Ascending aorta (tissue), 2 donors: ENCODE measurements at regions not wholly inside any gene's neighbourhood (a gene's known extent, or its start where the extent isn't known, plus 50 kb on each side); places are given as distances from the start of the nearest gene placed in this dataset.
"Not testable (repeated sequence)": the region's sequence is repeated elsewhere in the genome, so short reads cannot be mapped to it uniquely, and the experiment has no call there.

Experiments
- DNase-seq, 2 donors: peaks; one replicate each; pipeline ENCODE4 v3.0.0-alpha.2; 2019; ENCODE audit warnings: low spot score in 2 of 2
- H3K27ac ChIP-seq, 2 donors: fragments of 200-600 bp; sonication (generic); one replicate each; pipeline ENCODE4 v1.5.1; 2016 to 2017; ENCODE audit warnings: mild to moderate bottlenecking in 1 of 2
- H3K27me3 ChIP-seq: fragments of 200-600 bp; sonication (generic); one replicate; pipeline ENCODE4 v1.5.1; 2017
- H3K36me3 ChIP-seq, 2 donors: fragments of 200-600 bp; sonication (generic); one replicate each; pipeline ENCODE4 v1.5.1; 2016
- H3K4me1 ChIP-seq, 2 donors: fragments of 200-600 bp; sonication (generic); one replicate each; pipeline ENCODE4 v1.5.1; 2016 to 2017; ENCODE audit warnings: mild to moderate bottlenecking in 1 of 2
- H3K4me3 ChIP-seq, 2 donors: fragments of 200-600 bp; sonication (generic); one replicate each; pipeline ENCODE4 v1.5.1; 2016 to 2017; ENCODE audit warnings: mild to moderate bottlenecking in 1 of 2
- H3K9me3 ChIP-seq, 2 donors: fragments of 200-600 bp; sonication (generic); one replicate each; pipeline ENCODE4 v1.5.1; 2016
- intact Hi-C: fragments of 100-400 bp; cut with DNase I; formaldehyde crosslinking; loops from one replicate; pipeline ENCODE4 v1.15.1; 2023
- TF ChIP-seq, protein P1 (sequence below), 3 experiments: fragments of 200-600 bp in 2 of 3; fragments of 450-650 bp in 1 of 3; sonication (generic) in 2 of 3; IDR thresholded peaks; one replicate each; pipeline ENCODE4 v1.5.1; 2016 to 2019; ENCODE audit warnings: antibody characterized with exemption in 3 of 3, mild to moderate bottlenecking in 1 of 3, moderate library complexity in 1 of 3

DNA sequence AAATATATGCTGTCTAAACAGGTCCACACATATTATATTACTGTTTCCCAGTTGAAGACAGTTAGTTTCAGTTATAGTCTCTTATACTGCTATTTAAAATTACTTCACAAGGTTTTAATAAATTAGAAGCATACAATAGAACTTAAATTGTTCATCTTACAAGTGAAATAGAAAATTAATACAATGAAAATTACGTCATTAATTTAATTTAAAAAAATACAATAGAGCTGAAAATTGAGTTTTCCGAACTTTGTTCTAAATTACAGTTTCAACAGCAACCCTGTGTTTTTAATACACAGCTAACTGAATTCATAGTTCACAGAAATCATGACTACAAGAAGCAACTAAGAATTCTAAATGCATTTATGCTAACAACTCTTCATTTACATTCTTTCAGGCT, 525.7 kb upstream of the FOXG1 start:
- intact Hi-C loops = no loop called here
- H3K36me3 ChIP-seq = no peaks in the 10 kb centered on the region
- TF ChIP-seq, protein P1, sequence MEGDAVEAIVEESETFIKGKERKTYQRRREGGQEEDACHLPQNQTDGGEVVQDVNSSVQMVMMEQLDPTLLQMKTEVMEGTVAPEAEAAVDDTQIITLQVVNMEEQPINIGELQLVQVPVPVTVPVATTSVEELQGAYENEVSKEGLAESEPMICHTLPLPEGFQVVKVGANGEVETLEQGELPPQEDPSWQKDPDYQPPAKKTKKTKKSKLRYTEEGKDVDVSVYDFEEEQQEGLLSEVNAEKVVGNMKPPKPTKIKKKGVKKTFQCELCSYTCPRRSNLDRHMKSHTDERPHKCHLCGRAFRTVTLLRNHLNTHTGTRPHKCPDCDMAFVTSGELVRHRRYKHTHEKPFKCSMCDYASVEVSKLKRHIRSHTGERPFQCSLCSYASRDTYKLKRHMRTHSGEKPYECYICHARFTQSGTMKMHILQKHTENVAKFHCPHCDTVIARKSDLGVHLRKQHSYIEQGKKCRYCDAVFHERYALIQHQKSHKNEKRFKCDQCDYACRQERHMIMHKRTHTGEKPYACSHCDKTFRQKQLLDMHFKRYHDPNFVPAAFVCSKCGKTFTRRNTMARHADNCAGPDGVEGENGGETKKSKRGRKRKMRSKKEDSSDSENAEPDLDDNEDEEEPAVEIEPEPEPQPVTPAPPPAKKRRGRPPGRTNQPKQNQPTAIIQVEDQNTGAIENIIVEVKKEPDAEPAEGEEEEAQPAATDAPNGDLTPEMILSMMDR (IDR thresholded peaks at IDR 0.05) = no peak

DNA sequence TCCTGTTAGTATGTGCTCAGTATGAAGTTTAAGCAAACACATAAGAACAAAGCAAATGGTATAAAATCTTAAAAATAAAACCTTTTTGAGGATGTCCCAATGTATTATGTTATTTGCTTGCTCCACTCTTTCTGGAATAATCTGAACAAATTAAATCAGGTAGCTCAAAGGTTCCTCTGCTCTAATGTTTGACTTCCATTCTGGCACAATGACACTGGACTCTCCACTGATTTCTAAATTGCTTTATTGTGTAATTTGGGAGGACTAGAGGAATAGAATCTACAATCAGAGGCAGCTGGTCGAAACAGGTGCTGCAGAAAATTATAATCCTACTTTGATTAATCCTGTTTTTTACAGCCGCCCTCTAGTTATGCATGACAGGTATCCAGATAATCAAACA, 523.7 kb upstream of the FOXG1 start:
- intact Hi-C loops = no loop called here
- no peaks in the 10 kb centered on the region for H3K36me3 ChIP-seq

More for the DNA sequence above, 525.7 kb upstream of the FOXG1 start:
- H3K27me3 ChIP-seq = no peaks in the 10 kb centered on the region
- H3K27ac ChIP-seq = no peak overlapping the region
- no peak overlapping the region for H3K4me3 ChIP-seq
- no peaks in the 10 kb centered on the region for H3K4me1 ChIP-seq
- H3K9me3 ChIP-seq = no peaks in the 10 kb centered on the region
- DNase-seq = no peak

DNA sequence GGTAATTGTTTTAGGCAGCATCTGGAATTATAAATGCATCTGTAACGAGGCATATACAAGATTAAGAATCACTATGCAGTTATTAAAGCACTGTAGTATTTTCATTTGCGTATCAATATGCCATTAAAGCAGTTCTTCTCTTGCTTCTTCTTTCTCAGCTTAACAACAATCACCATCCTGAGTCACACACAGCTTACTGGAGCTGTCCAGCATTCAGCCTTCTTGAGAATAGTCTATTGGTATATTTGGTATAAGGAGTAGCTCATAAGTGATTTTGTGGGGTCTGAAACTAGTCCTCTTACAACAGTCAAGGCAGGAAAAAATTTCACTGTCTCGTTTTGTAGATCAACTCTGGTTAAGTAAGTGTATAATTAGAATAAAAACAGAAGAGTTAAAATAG, 523.0 kb upstream of the FOXG1 start:
- intact Hi-C loops = no loop called here
- H3K27me3 ChIP-seq = no peaks in the 10 kb centered on the region
- no peak overlapping the region for H3K27ac ChIP-seq
- no peak overlapping the region for H3K4me3 ChIP-seq
- TF ChIP-seq, protein P1 (IDR thresholded peaks at IDR 0.05) = no peak
- H3K4me1 ChIP-seq = no peaks in the 10 kb centered on the region
- H3K9me3 ChIP-seq = no peaks in the 10 kb centered on the region
- no peaks in the 10 kb centered on the region for H3K36me3 ChIP-seq
- no peak for DNase-seq

More for the DNA sequence above, 523.7 kb upstream of the FOXG1 start:
- Histone ChIP-seq H3K4me1 (no peaks in the 10 kb centered on the region), H3K9me3 (no peaks in the 10 kb centered on the region), H3K4me3 (no peak overlapping the region), H3K27ac (no peak overlapping the region), H3K27me3 (no peaks in the 10 kb centered on the region)
- TF ChIP-seq, protein P1 (IDR thresholded peaks at IDR 0.05) = no peak
- DNase-seq = no peak

DNA sequence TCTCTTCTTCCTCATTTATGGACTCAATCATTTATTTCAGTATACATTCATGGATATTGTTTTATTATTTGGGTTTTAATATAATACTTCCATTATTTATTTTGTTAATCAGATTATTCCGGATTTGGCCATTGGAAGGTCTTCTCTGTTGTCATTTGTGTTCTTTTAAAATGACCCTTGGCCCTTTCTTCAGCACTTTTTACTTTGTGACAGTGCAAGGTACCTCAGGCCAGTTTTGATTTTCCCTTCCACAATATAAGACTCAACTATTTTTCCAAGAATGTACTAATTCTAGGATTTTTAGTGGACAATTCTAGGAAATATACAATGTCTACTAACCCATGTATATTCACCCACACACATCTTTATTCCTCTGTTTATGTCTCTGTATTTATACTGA, 521.4 kb upstream of the FOXG1 start:
- DNase-seq = no peak
- intact Hi-C loops = no loop called here
- H3K27ac ChIP-seq = no peak overlapping the region
- H3K4me3 ChIP-seq = no peak overlapping the region
- no peaks in the 10 kb centered on the region for H3K36me3 ChIP-seq
- H3K4me1 ChIP-seq = no peaks in the 10 kb centered on the region
- no peaks in the 10 kb centered on the region for H3K27me3 ChIP-seq
- TF ChIP-seq, protein P1 (IDR thresholded peaks at IDR 0.05) = no peak
- no peaks in the 10 kb centered on the region for H3K9me3 ChIP-seq

DNA sequence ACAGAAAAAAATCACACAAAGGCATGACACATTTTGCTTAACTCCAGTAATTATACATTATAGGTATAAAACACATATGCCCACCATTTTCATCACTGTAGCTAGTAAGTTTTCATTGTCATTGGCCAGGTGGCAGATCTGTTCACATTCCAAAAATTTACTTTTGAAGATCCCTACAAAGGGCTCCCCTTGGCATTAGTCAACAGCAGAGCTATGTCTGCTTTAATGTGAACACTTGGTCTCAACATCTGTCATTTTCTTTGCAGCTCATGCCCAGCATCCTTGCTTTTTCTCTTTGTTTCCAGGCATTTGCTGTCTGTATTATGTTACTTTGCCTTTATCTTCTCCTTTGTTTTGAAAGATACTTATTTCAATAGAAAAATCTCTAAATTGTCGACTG, 519.1 kb upstream of the FOXG1 start:
- Histone ChIP-seq H3K4me3 (no peak overlapping the region), H3K9me3 (no peaks in the 10 kb centered on the region), H3K4me1 (no peaks in the 10 kb centered on the region), H3K27me3 (no peaks in the 10 kb centered on the region), H3K27ac (no peak overlapping the region), H3K36me3 (no peaks in the 10 kb centered on the region)
- intact Hi-C loops = no loop called here
- TF ChIP-seq, protein P1 (IDR thresholded peaks at IDR 0.05) = no peak
- DNase-seq = no peak

DNA sequence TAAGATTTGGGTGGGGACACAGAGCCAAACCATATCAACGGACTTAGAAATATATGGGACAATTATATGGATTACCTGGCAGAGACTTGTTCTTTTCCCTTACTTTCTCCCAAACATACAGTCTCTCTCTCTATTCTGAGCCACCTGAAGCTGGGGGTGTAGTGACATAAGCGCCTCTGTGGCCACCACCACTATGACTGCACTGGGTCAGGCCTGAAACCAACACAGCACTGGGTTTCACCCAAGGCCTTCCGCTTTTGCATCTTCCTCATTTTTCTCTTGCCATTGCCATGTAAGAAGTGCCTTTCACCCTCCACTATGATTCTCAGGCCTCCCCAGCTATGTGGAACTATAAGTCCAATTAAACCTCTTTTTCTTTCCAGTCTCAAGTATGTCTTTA, 514.5 kb upstream of the FOXG1 start:
- DNase-seq, H3K4me1 ChIP-seq, H3K27me3 ChIP-seq, H3K27ac ChIP-seq, H3K9me3 ChIP-seq, H3K36me3 ChIP-seq, H3K4me3 ChIP-seq, intact Hi-C loops: not testable (repeated sequence)
